GM21576 (cell line): ENCODE measurements at regions not wholly inside any gene's neighbourhood (a gene's known extent, or its start where the extent isn't known, plus 50 kb on each side); places are given as distances from the start of the nearest gene placed in this dataset.
"Not testable (repeated sequence)": the region's sequence is repeated elsewhere in the genome, so short reads cannot be mapped to it uniquely, and the experiment has no call there.

Experiments used
- ATAC-seq: cut with Tn5 transposase; IDR thresholded peaks from one replicate; pipeline ENCODE4 v1.9.1; 2021; ENCODE audit warnings: mild to moderate bottlenecking, moderate library complexity; ENCODE audit not compliant: unreplicated experiment

DNA sequence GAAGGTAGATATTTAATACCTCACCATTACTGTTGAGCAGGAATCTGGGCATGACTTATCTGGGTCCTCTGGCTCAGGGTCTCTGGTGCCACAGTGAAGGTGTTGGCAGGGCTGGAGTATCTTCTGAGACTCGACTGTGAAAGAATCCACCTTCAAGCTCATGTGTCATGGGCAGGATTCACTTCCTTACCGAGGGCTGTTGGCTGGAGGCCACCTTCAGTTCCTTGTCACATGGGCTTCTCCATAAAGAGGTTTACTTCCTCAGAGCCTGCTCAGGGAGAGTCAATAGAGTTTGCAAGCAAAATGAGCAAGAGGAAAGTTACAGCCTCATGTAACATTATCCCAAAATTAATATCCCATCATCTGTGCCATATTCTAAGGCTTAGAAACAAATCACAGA lies 459.5 kb downstream of the NR2F2 start:
- ATAC-seq = no peak

GRCh38 chr15:96792216-96792615 lies 461.7 kb downstream of the NR2F2 start:
- ATAC-seq = no peak

GRCh38 chr15:96796841-96797240 lies 466.3 kb downstream of the NR2F2 start:
- ATAC-seq = no peak

GRCh38 chr15:96801576-96802150 lies 471.2 kb downstream of the NR2F2 start:
- ATAC-seq = no peak

DNA sequence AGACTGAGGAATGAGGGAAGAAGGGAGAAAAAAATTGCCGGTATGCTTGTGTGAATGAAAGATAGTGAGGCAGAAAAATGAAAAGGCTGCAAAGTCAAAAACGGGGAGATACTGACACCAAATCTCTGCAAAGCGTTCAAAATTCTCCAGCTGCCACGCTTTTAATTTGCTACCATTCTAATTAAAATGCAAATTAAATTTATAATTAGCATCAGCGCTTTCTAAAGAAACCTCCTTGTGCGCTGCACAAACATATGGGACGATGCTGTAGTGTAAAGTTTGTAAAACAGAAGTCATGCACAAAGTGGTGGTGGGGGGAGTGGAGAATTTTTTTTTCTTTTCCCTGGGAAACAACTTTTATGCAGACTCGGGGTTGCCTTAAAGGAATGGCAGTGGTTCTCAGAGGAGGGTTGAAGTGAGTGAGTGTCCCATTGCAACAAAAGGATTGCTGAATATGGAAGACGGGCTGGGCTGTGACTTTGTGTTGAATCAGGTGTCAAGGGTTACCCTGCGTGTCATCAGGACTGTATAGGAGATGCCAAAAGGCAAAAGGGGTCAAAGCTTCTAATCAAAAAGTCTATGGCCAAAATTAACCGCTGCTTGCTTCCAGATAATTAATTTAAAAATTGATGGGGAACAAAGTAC lies 472.2 kb downstream of the NR2F2 start:
- no peak for ATAC-seq

- no peak for ATAC-seq
These were observed 474.3 kb downstream of the NR2F2 start for GRCh38 chr15:96804754-96805153.

- ATAC-seq = no peak
These were observed 476.9 kb downstream of the NR2F2 start for GRCh38 chr15:96807361-96807760.

DNA sequence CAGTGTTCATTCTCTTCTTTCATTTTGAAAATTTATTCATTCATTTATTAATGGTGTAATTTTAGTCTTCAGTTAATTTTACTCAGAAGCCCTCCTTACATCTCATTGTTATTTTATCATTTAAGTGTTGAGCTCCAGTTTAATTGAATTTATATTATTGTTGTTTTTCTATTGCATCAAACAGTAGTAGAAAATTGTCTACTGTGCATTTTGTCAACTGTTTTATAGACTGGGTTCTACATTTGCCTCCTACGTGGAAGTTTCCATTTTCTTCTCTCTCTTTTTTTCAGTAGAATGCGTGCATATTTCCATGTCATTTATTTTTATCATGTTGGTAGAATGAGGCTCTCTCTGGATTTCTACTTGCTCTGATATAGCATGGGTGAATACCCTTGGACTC lies 487.4 kb downstream of the NR2F2 start:
- no peak for ATAC-seq

DNA sequence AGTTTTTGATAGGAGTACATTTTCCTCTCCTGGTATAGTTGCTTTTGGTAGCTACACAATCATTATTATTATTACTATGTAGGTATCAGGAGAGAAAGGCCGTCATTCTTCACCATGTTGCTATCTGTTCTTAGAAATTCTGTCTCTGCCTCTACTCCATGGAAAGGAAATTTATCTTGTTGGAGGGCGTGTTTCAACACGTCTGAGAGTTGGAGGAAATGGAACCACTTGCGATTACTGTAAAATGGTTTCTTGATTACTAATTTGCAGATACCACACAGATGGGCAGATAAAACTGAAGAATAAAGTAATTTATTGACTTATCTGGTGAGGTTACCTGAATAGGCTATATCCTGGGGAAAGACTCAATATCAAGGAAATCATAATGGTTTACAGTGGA lies 488.4 kb downstream of the NR2F2 start:
- ATAC-seq = no peak

DNA sequence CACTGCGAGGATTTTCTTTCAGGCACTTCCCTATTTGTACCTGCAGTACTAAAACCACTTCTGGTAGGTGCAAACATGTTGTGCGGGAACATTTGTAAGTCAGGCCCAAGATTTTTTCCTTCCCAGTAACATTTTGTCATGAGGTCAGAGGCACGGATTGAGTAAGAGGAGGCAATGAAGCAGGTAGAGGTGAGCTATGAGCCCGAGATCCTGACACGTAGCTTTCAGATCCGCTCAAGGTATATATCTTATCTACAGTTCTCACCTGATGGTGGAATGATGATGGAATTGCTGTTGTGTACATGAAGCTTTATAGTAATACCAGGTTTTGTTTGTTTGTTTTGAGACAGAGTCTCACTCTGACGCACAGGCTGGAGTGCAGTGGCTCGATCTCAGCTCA lies 497.5 kb downstream of the NR2F2 start:
- ATAC-seq = no peak

GRCh38 chr15:96837241-96837970 lies 506.9 kb downstream of the NR2F2 start:
- ATAC-seq = no peak

DNA sequence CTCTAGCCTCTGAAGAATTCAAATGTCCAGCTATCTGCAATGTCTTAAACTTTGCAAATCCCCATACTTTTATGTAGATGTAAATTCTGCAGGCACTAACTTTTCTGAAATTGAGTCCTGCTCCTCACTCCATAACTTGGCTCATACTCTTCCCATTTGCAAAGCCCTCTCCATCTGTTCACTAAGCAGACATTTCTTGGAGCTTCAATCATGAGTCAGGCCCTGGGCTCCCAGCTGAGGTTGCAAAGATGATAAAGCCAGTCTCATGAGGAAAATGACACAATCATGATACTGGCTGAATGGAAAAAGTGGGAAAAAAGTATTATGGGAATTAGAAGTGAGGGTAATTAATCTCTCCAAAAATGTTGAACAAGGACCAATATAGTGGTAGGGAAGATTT lies 507.6 kb downstream of the NR2F2 start:
- no peak for ATAC-seq

GRCh38 chr15:96849271-96849900 lies 518.9 kb downstream of the NR2F2 start:
- no peak for ATAC-seq

DNA sequence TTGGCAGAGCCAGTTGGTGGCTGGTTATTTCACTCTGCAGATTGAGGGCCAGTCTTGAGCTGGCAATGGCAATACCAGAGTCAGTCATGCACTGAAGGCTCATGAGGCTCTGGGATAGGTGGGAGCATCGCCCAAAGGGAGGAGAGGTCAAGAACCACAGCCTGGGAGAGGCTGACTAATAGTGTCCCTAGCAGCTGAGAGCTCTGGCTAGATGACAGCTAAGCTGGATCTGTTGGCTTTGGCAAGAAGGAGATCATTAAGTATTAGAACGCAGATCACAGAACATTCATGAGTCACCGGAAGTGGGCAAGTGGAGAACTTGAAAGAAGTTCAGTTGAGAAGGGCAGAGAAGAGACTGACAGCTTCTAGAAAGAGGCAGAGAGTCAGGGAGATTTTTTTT lies 521.1 kb downstream of the NR2F2 start:
- no peak for ATAC-seq

- no peak for ATAC-seq
These were observed 528.2 kb downstream of the NR2F2 start for GRCh38 chr15:96858694-96859093.

DNA sequence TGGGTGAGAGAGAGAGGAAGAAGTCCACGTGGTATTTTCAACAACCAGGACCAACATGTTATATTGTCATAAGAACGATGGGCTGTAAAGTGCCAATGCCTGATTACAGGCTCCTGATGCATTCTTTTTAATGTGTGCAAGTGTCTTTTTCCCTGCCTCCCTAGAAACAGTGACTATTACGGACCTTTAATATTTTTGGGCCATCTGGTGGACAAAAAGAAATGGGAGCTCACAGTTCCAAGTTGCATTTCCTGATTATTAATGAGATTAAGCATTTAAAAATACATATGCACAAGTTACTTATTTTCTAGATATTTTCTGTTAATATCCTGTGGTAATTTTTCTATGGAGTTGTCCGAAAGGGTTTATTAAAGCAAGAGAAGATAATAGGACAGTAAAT lies 530.2 kb downstream of the NR2F2 start:
- ATAC-seq = no peak

- ATAC-seq = no peak
These were observed 537.5 kb downstream of the NR2F2 start for GRCh38 chr15:96867992-96868391.

DNA sequence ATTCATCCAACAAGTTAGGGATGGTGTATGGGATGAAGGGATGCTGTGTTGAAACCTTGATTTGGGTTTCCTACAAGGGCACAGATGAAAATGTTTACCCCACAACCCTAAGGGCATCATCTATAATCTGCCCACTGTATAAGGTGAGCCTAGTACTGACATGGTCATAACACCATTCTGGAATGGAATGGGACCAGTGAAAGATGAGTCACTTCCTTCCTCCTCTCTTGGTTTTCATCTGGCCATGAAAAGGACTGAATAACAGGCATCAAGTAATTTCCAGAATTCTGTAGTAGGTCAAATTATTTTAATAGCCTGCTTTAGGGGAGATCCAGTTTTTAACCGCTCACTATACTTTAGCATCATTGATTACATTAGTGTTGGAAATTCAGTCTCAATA lies 538.6 kb downstream of the NR2F2 start:
- ATAC-seq = no peak

GRCh38 chr15:96869790-96870189 lies 539.3 kb downstream of the NR2F2 start:
- ATAC-seq = no peak

DNA sequence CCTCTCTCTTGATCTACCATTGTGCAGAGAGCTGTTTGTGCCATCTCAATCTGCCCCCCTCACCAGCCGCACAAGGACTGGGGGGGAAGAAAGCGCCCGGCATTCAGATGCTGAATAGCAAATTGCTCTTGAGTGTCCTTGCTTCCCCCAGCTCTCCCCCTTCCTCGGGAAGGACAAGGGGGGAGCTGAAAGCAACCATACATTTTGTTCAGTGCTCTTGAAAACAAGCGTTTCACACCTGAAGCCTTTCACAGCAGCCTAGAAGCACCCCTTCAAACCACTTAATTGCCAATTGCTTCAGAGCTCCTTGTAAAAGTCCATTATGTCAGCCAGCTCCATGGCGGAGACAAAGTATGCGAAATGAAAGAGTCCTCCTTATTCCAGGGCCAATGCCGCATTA lies 540.1 kb downstream of the NR2F2 start:
- no peak for ATAC-seq

DNA sequence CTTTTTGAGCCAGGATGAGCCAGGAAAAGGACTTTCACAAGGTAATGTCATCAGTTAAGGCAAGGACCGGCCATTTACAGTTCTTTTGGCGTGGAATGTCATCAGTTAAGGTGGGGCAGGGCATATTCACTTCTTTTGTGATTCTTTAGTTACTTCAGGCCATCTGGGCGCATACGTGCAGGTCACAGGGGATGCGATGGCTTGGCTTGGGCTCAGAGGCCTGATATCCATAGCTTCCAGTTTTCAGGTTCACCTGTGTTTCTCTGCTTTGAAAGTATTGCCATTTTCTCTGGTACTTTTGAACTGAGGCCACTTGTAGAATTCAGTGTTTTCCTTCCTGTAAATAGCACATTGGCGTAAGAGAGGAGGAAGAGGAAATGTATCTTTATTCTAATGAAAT lies 546.9 kb downstream of the NR2F2 start:
- not testable (repeated sequence) for ATAC-seq

- no peak for ATAC-seq
These were observed 547.6 kb downstream of the NR2F2 start for GRCh38 chr15:96878129-96878528.
